HT-29 (cell line): ENCODE measurements at regions not wholly inside any gene's neighbourhood (a gene's known extent, or its start where the extent isn't known, plus 50 kb on each side); places are given as distances from the start of the nearest gene placed in this dataset.

Experiments
- DNase-seq: peaks from one replicate; pipeline ENCODE4 v3.0.0-alpha.2; 2015; ENCODE audit warnings: low spot score

DNA sequence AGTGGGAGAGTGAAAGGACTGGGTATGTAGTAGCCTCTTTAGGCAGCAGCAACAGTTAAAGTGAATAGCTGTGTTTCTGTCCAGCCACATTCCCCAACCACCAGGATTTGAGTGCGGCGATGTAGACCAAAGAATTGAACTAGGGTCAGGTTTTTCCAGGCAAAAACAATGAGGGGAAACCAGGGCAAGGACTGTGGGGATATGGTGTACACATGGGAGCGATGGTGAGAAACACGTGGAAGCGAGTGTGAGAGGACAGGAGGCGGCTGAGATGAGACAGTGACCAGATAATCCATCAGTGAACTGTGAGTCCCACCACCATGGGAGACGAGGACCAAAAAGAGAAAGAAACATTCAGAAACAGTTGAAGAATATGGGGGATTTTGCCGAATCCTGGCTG, 409.5 kb downstream of the TSN start:
- DNase-seq = no peak

DNA sequence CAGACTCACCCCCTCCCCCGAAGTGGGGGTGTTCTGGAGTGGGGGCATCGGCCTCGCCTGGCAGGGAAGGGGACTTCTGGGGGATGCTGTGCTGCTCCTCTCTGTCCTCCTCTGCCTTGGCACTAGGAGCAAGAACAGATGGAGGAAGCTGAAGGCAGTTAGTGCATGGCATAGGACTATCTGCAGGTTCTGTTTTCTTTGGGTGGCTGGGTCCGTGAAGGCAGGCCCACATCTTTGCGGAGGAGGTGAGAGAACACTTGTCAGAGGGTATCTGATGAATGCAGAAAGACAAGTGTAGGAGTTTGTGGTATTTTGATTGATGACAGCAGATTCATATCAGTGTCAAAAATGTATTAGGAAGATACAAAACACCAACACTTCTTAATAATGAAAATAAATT, 411.4 kb downstream of the TSN start:
- no peak for DNase-seq

DNA sequence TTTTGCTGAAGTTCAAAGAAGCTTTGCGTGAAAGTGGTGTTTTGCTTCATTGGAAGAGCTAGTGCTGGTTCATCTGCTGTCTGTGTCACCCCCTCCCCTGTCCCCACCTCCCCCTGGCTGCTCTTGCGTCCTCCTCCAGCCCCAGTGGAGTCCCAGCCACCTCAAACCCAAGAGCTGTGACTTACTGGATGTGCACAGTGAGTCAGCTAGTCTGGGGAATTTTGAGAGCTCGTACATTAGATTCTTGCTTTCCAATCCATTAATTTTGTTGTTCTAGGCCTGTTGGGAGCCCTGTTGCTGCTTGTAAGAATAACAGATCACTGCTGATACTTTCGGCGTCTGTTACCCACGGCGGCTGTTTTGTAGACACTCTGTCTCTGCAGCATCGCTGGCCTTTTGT, 412.1 kb downstream of the TSN start:
- DNase-seq = no peak

DNA sequence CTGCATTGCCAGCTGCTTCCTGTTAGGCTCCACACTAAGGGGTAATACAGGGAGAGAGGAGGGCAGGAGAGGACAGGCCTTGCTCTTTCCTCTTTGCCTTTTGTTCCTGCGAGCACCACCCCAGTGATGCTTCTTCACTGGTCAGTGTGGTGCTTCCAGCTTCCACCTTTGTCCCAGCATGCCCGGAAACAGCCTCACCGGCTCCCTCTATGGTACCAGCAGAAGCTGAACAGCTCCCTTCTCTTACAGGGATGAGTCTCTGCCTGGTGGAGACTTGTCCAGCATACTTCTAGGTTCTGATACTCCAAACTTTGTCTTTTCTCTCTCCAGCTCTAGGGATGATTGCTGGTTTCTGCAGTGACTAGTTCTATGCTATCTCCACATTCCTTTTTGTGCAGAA, 413.3 kb downstream of the TSN start:
- DNase-seq = no peak

DNA sequence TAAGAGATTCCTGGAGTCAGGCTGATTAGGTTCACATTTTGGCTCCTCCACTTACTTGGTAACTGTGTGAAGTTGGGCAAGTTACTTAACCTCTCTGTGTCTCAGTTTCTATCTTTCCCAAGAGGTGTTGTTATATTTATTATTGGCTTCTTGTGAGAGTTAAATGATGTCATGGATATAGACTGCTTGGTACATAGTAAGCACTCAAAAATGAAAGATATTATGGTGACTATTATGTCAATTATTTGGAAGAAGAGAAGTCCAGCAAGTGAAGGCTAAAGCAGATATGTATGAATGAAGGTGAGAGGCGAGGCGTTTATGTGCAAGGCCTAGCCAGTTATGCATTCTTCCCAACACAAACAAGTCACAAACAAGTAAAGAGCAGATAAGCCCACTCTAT, 417.4 kb downstream of the TSN start:
- no peak for DNase-seq

DNA sequence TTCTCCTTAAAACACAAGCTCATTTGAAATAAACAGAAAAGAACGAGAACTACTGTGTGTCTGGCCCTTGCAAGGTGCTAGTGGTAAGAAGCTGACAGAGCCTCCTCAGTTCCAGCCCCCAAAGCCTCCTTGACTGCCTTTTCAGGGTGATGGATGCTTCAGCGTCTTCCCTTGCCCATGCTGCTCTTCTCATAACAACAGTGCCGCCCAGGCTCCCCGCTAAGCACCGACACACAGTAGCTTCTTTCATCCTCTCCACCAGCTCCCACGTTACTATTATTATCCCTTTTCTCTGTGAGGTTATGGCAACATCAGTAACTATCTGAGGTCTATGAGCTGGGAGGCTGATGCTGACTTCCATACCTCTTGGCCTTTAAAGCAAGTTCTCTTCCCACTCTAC, 418.6 kb downstream of the TSN start:
- DNase-seq = no peak

DNA sequence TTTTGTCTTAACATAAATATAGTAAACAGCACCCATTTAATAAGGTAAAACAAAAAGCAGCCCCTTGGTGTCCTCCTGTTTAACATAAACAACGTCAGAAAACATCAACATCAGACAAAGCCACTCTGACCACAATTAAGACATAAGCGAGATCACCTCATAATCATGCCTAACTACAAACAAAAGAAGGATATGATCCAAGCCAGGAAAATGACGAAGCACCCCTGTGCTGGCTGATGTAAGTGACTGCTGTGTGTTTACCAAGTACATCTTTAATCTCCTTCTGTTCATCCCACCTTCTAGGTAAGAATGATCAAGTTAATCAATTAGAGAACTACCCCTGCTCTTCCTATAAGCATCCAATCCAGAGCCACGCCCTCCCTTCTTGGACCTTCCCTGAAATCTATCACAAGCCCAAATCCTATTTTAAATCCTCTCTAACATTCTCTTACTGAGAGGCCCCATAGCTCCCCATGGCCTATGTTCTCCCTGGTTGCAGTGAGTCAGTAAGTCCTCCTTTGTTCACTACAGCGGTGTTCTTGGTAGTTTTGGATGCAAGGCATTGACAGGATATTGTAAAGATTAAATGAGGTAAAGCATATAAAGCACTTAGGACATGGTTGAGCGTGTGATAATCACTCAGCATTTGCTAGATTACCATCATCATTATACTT, 424.2 kb downstream of the TSN start:
- DNase-seq = no peak

DNA sequence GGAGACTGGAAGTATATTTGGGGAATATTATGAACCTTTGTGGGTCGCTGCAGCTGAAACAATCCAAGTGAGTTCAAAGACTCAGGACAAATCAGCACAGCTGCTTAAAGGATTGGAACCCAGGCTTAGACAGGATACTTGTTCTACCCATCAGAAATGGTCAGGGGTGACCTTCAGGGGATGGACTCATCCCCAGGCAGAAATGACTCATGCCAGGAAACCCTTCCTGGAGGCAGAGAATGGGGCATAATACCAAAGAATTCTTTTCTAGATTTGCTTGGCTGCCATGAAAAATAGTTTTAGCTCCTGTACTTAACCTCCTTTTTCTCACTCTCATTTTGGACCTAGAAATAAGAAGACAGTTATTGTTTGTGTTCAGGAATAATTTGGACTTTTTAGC, 425.5 kb downstream of the TSN start:
- no peak for DNase-seq

DNA sequence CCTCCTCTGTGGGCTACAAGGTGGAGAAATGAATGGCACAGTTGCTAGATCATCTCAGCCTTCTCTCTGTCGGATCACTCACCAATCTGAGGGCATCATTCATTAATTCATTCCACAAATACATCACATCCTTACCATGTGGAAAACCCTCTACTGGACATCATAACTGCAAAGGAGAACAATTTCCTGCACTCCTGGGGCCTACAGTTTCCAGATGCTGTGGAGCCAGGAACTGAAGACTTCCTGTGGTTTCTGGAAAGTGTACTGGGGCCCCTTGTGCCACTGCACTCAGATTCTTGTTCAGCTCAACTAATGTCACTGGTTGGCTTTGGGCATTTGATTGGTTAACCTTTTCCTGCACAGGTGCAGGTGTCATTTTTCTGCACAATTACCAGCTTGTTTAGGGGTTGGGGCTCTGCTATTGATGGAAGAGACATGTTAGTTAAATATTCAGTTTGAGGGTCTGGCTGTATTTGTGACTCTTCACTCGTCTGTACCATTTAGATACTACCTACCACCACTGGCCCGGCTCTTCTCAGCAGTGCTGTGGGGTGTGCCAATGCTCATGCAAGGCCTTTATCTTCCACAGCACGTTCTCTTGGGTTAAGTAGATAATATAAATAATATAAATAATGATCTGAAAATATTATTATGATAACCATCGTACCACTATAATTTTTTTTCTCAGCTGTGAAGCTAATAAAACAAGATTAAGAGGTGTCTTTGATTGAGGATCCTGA, 427.3 kb downstream of the TSN start:
- DNase-seq = no peak

DNA sequence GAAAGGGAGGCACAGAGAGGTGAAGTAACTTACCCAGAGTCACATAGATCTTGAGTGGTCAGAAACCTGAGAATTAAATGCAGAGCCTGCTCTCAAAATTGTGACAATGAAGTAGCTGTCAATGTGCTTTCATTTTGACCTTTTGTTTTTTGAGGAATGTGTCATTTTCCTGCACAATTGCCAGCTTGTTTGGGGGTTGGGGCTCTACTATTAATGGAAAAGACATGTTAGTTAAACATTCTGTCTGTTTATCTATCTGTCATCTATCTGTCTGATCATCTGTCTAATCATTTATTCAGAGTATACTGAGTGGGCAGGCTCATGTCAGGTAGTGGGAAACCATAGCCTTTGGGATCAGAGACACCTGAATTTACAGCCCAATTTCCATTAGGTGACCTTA, 428.4 kb downstream of the TSN start:
- DNase-seq = no peak

DNA sequence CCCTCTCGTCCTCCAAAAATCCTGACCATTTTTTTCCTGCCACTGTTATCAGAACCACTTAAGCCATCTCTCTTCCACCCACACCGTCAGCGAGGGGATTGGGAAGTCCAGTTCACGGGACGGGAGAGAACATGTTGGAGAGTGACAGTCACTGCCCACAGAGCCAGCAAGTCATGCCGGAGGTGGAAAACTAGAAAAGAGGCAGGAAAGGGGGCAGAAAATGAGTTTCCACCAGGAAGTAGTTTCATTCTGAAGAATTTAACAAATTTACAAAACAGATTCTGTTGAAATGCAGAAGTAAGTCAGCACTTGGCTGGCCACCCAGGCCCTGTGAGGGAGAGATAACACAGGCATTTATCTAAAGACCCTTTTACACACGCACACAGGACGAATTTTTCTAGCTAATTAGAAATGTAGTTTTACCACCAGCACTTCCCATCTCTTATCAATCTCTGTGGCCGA, 431.3 kb downstream of the TSN start:
- DNase-seq = no peak

DNA sequence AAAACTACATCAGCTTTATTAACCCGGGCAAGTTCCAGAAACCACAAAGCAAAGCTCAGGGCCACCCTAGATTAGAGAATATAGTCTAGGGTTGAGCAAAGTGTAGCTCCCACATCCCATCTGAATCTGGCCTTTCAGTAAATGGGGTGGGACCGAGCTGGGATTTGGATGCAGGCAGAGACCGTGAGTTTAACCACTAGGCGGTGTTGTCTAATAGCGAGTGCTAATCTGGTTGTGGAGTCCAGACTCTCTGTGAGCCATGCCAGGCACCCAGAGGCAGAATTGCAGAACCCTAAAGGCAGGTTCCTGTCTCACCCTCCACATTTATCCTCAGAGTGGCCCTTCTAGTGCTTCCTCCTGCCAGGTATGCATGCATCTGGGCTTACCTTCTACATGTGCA, 435.9 kb downstream of the TSN start:
- DNase-seq = peak; percentile 63

DNA sequence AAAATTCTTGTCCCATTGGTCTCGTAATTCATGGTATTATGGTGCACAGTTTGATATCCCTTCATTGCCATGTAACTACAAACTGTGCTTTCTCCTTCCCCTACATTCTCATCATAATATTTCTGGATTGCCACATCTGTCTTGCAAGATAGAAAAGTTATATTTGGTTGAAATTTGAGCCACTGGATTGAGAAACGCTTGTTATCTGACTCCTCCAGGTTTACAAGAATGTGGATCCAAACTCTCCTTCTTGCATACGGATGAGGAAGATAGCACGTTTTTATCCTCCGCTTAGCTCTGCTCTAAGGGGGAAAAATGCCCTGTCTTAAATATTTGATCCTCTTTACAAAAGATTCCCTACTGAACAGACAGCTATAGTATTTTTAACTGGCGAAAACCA, 438.2 kb downstream of the TSN start:
- no peak for DNase-seq

DNA sequence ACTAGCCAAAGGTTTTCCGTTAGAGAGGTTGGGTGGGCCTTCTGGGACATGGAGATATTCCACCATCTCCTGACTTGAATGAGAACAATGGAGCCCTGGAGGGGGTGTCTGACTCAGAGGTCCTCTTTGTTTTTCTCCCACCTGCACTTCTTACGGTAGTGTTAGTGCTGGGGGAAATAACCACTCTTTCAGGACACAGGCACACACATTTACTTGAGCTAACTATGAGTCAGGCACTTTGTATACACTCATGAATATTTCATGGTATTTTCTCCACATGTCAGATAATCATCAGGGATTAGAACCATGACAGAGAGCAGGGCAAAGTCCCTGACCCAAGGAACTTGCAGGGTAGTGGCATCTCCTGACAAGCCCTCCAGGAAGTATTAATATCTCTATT, 439.1 kb downstream of the TSN start:
- DNase-seq = no peak

DNA sequence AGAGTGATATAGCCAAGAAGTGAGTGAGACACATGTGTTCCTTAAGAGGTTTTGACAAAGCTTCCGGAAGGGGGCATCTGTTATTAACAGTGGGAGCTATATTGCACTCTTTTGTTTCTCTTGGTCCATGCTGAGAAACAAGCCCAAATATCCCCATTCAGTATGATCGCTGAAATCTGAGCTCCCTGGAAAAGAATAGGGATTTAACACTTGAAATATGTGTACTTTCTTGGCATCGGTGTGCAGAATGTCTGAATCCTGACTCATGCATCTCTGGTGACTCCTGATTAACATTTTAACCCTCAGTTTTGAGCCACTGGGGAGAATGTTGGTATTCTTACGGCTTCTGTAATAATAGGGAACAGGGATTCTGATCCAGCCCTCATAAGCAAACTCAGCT, 448.1 kb downstream of the TSN start:
- DNase-seq = peak; percentile 13

DNA sequence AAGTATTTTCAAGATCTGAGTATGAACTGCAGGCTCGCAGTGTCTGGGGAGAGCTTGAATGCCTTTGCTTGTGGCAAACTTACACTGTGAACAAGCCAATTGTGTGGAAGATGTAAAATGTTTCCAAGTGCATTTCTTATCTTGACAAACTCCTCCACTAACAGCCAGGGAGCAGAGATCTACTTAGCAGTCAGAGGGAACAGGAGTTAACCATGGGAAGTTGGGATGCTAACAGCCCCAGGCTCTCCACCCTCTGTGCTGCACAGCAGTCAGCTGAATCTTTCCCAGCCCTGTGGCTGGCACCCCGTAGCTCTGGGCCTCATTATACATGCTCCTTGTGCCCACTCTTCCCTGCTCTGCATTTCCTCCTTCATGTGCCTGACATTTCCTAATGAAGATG, 450.2 kb downstream of the TSN start:
- DNase-seq = no peak

DNA sequence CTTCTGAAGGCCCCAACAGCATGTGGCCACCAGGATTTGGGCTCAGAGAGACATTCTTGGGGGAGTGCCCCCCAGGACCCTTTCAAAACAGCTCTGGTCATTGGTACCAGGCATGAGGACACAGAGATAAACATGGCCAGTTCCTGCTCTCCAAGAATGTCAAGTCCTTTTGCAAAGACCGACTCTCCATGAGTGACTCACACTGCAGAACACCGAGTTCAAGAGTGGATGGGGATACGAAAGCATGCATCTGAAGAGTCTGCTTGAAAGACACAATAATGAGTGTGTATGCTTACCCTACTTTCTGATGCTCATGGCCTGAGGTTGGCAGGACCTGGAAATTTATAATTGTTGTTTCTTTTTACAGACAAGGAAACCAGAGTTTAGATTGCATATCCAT, 450.6 kb downstream of the TSN start:
- no peak for DNase-seq

DNA sequence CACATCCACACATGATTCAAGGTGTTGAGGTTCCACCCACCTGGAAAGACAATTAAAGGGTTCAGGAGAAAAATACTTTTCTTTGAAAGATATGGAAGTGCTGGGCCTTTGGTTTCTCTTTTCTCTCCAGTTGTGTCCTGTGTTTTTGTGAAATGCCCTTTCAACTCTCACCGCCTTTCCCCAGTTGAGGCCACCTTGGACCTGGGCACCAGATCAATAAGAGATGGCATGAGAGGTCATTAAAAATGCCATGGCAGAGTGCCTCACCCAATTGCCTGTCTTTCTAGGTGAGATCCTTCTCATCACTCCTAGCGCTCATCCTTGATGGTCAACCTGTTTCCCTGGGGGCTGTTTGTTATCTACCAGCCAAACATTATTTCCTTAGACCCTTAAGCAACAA, 453.9 kb downstream of the TSN start:
- no peak for DNase-seq

DNA sequence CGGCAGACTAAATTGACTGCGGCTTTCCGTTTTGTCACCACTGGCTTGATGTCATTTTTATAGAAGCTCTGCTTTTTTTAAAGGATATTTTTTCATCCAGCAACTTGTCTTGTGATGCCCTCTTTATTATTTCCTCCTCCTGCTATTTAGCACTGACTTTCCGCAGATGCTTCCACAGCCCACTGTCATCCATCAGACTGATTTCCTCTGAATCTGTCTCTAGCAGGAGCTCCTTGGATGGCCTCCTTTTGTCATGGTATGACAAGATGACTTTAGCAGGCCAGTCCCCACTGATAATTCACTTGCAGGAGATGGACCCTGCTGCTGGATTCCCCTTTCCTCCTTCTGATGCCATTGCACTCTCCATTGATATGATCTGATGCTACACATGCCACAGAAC, 454.6 kb downstream of the TSN start:
- DNase-seq = no peak

DNA sequence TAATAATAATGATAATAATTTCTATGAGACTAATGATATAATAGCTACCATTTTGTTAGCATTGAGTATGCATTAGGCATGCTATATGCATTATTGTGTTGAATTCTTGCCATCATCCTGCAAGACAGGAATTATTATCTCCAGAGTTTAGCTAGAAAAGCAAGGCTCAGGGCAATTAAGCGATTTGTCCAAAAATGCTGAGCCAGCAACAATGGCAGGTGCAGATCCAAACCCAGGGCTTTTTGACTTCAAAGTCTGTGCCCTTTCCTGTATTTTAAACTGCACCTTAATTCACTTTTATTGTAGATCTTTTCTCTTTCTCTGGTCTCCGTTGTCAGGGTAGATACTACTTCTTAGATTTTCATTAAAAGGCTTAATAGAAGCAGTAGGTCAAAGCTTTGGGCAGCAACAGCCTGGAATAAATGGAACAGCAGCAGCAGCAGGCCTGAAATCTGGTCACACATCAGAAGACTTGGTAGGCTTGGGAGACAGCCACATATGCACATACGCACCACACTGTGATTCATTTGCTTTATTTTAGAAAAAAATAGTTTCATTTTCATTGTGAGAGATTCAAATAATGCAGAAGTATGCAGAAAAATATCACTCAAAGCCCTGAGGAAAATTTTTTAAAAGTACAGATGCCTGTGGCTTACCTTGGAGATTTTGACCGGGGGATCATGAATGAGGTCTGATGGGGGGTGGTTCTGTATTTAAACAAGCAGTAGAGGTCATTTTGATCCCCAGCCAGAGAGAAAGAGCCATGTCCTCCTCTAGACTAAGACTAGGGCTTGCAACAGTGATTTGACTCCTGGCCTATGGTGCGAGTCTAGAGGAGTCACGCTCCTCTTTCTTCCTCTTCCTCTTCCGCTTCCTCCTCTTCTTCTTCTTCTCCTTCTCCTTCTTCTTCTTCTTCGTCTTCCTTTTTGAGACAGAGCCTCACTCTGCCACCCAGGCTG, 455.7 kb downstream of the TSN start:
- no peak for DNase-seq

DNA sequence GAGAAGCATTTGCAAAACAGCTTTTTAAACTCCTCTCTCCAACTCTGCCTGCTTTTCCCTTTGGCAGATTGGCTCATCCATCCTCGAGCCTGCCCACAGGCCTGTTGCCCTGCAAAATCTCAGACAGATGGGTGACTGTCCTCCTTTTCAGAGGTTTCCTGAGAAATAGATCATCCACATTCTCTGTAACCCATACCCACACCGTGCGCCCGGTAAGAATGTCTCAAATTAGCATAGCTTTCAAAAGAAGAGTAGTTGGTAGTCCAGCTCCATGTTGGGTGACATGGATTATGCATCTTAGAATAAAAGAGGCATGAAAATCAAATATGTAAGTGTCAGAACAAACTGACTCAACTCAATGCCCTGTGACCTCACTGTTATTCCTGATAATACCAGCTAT, 457.9 kb downstream of the TSN start:
- DNase-seq = no peak

DNA sequence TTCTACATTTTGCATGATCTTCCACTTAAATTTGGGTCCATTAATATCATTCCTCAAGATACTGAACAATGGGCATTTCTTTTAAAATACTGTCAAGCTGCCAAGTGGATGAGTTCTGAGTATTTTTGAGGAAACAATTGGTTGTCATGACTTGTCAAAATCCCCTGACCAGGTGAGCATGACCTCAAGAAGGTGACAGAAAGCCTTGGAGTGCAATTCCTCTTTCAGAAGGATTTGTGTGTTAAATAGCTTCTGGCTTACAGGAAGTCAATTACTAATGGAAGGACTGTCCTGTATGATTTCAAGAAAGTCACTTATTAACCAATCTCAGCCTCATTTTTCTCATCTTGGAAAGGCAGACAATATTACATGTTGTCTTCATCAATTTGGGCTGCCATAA, 460.6 kb downstream of the TSN start:
- no peak for DNase-seq
